SK-N-SH (cell line): ENCODE measurements at regions not wholly inside any gene's neighbourhood (a gene's known extent, or its start where the extent isn't known, plus 50 kb on each side); places are given as distances from the start of the nearest gene placed in this dataset.

Source experiments
- CTCF ChIA-PET: fragments of 300-600, 350-600 bp; formaldehyde crosslinking; extraction: SDS; loops from one replicate; lab custom pipeline; 2021; lab: Yijun Ruan, JAX
- POLR2A ChIA-PET: fragments of 350-600 bp; sonication (Branson Sonifier 250); formaldehyde crosslinking; extraction: SDS; loops from one replicate; lab custom pipeline; 2020; ENCODE audit warnings: antibody characterized with exemption, inconsistent platforms; lab: Yijun Ruan, JAX
- DNase-seq: peaks from one replicate; pipeline ENCODE4 v3.0.0; 2012
- H2AFZ ChIP-seq: fragments of 200-600 bp; sonication (generic); 2 replicates; pipeline ENCODE4 v1.8.1; 2016; ENCODE audit warnings: antibody characterized with exemption, mild to moderate bottlenecking, low read depth
- H3F3A ChIP-seq: fragments of 200-600 bp; sonication (generic); replicated peaks from 2 replicates; pipeline ENCODE3; 2016; ENCODE audit warnings: antibody characterized with exemption, mild to moderate bottlenecking; ENCODE audit not compliant: insufficient read depth
- H3K27ac ChIP-seq, 2 experiments: fragments of 200-500 bp in 1 of 2; fragments of 200-600 bp in 1 of 2; sonication (Bioruptor generic) in 1 of 2; sonication (generic), shearing (Covaris generic) in 1 of 2; 2 replicates each; pipeline versions ENCODE4 v1.5.1 to v1.6.1; 2014 to 2016; ENCODE audit warnings: low read depth in 2 of 2, inconsistent platforms in 1 of 2, low read length in 1 of 2, mild to moderate bottlenecking in 1 of 2, mixed read lengths in 1 of 2
- H3K27me3 ChIP-seq: fragments of 200-600 bp; sonication (generic), shearing (Covaris generic); 2 replicates; pipeline ENCODE4 v1.6.1; 2016; ENCODE audit warnings: mixed run types; ENCODE audit not compliant: insufficient read depth
- H3K36me3 ChIP-seq, 2 experiments: fragments of 200-500 bp in 1 of 2; fragments of 200-600 bp in 1 of 2; sonication (Bioruptor generic) in 1 of 2; sonication (generic) in 1 of 2; replicated peaks in 1 of 2; 2 replicates each; pipeline versions ENCODE3 to v1.5.1; 2014 to 2016; ENCODE audit warnings: low read length in 1 of 2, mild to moderate bottlenecking in 1 of 2; ENCODE audit not compliant: insufficient read depth in 2 of 2, control insufficient read depth in 1 of 2
- H3K4me1 ChIP-seq, 2 experiments: fragments of 200-500 bp in 1 of 2; fragments of 200-600 bp in 1 of 2; sonication (Bioruptor generic) in 1 of 2; sonication (generic), shearing (Covaris generic) in 1 of 2; 2 replicates each; pipeline versions ENCODE4 v1.5.1 to v1.6.1; 2014 to 2016; ENCODE audit warnings: low read depth in 1 of 2, low read length in 1 of 2, mixed run types in 1 of 2; ENCODE audit not compliant: insufficient read depth in 2 of 2, control insufficient read depth in 1 of 2
- H3K4me2 ChIP-seq: fragments of 200-600 bp; sonication (generic), shearing (Covaris generic); 2 replicates; pipeline ENCODE4 v1.6.1; 2017; ENCODE audit warnings: mixed run types
- H3K4me3 ChIP-seq, 2 experiments: fragments of 200-500 bp in 1 of 2; fragments of 200-600 bp in 1 of 2; sonication (Bioruptor generic) in 1 of 2; sonication (generic), shearing (Covaris generic) in 1 of 2; 2 replicates each; pipeline versions ENCODE4 v1.5.1 to v1.8.1; 2014 to 2016; ENCODE audit warnings: low read depth in 2 of 2, inconsistent platforms in 1 of 2, low read length in 1 of 2, mild to moderate bottlenecking in 1 of 2, mixed read lengths in 1 of 2, moderate library complexity in 1 of 2
- H3K79me2 ChIP-seq: fragments of 200-600 bp; sonication (generic); 2 replicates; pipeline ENCODE4 v1.8.1; 2017; ENCODE audit warnings: mild to moderate bottlenecking; ENCODE audit not compliant: insufficient read depth
- H3K9ac ChIP-seq: fragments of 200-600 bp; sonication (generic); 2 replicates; pipeline ENCODE4 v1.6.1; 2017; ENCODE audit warnings: mixed run types
- H3K9me2 ChIP-seq: fragments of 200-600 bp; sonication (generic); 2 replicates; pipeline ENCODE4 v1.6.1; 2017; ENCODE audit warnings: mixed run types
- H3K9me3 ChIP-seq: fragments of 200-600 bp; sonication (generic); 2 replicates; pipeline ENCODE4 v1.6.1; 2017; ENCODE audit warnings: mixed run types, mild to moderate bottlenecking, moderate library complexity
- H4K20me1 ChIP-seq: fragments of 200-600 bp; sonication (generic); 2 replicates; pipeline ENCODE4 v1.6.1; 2017; ENCODE audit warnings: mild to moderate bottlenecking, mixed run types; ENCODE audit not compliant: insufficient read depth
- EZH2phosphoT487 ChIP-seq: fragments of 200-600 bp; sonication (generic); IDR thresholded peaks from 2 replicates; pipeline ENCODE4 v1.6.1; 2017; ENCODE audit warnings: low read depth, mixed run types, mild to moderate bottlenecking, antibody characterized with exemption, moderate library complexity, borderline replicate concordance
- FOXM1 ChIP-seq: IDR thresholded peaks from 2 replicates; pipeline ENCODE4 v1.4.0; 2012; ENCODE audit warnings: low read depth, mild to moderate bottlenecking
- GABPA ChIP-seq: IDR thresholded peaks from 2 replicates; pipeline ENCODE4 v1.4.0; 2012; ENCODE audit warnings: low read depth, mild to moderate bottlenecking
- NRF1 ChIP-seq: IDR thresholded peaks from 2 replicates; pipeline ENCODE4 v1.6.1; 2012; ENCODE audit warnings: low read depth, mild to moderate bottlenecking, low read length
- RAD21 ChIP-seq: IDR thresholded peaks from 2 replicates; pipeline ENCODE4 v1.6.1; 2012; ENCODE audit warnings: mild to moderate bottlenecking, low read length
- SMC3 ChIP-seq: IDR thresholded peaks from 2 replicates; pipeline ENCODE4 v1.6.1; 2012; ENCODE audit warnings: low read depth, low read length, improper control_type of control experiment
- TEAD4 ChIP-seq: IDR thresholded peaks from 2 replicates; pipeline ENCODE4 v1.4.0; 2012; ENCODE audit warnings: mild to moderate bottlenecking, borderline replicate concordance; ENCODE audit not compliant: insufficient read depth
- YY1 ChIP-seq: IDR thresholded peaks from 2 replicates; pipeline ENCODE4 v1.4.0; 2012; ENCODE audit warnings: low read depth, mild to moderate bottlenecking
- WGBS: methylation state at CpG from one replicate; pipeline ENCODE4 v1.1.6; 2017; ENCODE audit warnings: low lambda C conversion rate; 5-methylcytosine and 5-hydroxymethylcytosine counted together
- TF ChIP-seq, protein P1 (sequence below): fragments of 150-350 bp; IDR thresholded peaks from 2 replicates; pipeline ENCODE4 v1.6.1; 2016; ENCODE audit warnings: mild to moderate bottlenecking, low read depth, low read length
- TF ChIP-seq, protein P2 (sequence below): fragments of 200-600 bp; sonication (generic); IDR thresholded peaks from 2 replicates; pipeline ENCODE4 v1.6.1; 2017; ENCODE audit warnings: antibody characterized with exemption, mild to moderate bottlenecking, moderate library complexity
- TF ChIP-seq, protein P3 (sequence below): IDR thresholded peaks from 2 replicates; pipeline ENCODE4 v1.4.0; 2012; ENCODE audit warnings: low read depth, borderline replicate concordance
- TF ChIP-seq, protein P4 (sequence below): IDR thresholded peaks from 2 replicates; pipeline ENCODE4 v1.6.1; 2012; ENCODE audit warnings: mild to moderate bottlenecking, low read depth, low read length, moderate library complexity

DNA sequence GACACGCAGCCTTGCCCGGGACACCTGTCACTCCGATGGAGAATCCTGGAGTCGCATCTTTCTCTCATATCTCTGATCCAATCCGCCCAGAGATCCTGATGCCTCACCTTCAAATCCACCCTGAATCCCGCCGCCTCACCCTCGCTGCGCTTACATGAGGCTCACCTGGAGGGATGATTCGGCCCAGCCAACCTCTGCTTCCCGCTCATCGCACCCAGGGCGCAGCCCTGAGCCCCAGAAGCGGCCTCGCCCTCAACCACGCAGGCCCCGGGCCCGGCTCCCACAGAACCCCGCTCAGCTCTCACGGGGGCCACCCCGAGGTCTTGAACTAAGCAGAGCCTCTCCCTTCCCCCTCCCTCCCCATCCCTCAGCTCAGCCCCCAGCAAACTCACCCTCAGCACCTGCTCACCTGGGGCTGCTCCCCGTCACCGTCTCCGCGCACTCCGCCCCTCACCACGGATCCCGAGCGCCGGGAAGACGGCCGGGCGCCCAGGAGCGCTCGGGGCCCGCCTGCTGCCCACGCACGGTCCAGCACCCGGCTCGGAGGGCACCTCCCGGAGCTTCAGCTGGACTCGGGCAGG, 160.0 kb downstream of the NDUFA10 start:
- no peak overlapping the region for H2AFZ ChIP-seq
- no peak overlapping the region for H3K27ac ChIP-seq
- H3K9me3 ChIP-seq: peaks cover 3% of the 10 kb centered on the region; the same call in 1 of the 2 replicates
- no peaks in the 10 kb centered on the region for H3K36me3 ChIP-seq
- H4K20me1 ChIP-seq: no peaks in the 10 kb centered on the region
- 79% methylated on average over 42 of the region's 42 CpGs for WGBS
- no peak overlapping the region for H3K4me2 ChIP-seq
- no peaks in the 10 kb centered on the region for H3K27me3 ChIP-seq
- DNase-seq: no peak
- no peaks in the 10 kb centered on the region for H3K79me2 ChIP-seq
- TF ChIP-seq TEAD4 (no peak), FOXM1 (no peak), EZH2phosphoT487 (no peak), RAD21 (no peak), YY1 (no peak), GABPA (no peak), SMC3 (no peak), NRF1 (no peak)
- TF ChIP-seq, protein P1, sequence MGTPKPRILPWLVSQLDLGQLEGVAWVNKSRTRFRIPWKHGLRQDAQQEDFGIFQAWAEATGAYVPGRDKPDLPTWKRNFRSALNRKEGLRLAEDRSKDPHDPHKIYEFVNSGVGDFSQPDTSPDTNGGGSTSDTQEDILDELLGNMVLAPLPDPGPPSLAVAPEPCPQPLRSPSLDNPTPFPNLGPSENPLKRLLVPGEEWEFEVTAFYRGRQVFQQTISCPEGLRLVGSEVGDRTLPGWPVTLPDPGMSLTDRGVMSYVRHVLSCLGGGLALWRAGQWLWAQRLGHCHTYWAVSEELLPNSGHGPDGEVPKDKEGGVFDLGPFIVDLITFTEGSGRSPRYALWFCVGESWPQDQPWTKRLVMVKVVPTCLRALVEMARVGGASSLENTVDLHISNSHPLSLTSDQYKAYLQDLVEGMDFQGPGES: no peak
- TF ChIP-seq, protein P2, sequence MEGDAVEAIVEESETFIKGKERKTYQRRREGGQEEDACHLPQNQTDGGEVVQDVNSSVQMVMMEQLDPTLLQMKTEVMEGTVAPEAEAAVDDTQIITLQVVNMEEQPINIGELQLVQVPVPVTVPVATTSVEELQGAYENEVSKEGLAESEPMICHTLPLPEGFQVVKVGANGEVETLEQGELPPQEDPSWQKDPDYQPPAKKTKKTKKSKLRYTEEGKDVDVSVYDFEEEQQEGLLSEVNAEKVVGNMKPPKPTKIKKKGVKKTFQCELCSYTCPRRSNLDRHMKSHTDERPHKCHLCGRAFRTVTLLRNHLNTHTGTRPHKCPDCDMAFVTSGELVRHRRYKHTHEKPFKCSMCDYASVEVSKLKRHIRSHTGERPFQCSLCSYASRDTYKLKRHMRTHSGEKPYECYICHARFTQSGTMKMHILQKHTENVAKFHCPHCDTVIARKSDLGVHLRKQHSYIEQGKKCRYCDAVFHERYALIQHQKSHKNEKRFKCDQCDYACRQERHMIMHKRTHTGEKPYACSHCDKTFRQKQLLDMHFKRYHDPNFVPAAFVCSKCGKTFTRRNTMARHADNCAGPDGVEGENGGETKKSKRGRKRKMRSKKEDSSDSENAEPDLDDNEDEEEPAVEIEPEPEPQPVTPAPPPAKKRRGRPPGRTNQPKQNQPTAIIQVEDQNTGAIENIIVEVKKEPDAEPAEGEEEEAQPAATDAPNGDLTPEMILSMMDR: no peak
- TF ChIP-seq, protein P3, sequence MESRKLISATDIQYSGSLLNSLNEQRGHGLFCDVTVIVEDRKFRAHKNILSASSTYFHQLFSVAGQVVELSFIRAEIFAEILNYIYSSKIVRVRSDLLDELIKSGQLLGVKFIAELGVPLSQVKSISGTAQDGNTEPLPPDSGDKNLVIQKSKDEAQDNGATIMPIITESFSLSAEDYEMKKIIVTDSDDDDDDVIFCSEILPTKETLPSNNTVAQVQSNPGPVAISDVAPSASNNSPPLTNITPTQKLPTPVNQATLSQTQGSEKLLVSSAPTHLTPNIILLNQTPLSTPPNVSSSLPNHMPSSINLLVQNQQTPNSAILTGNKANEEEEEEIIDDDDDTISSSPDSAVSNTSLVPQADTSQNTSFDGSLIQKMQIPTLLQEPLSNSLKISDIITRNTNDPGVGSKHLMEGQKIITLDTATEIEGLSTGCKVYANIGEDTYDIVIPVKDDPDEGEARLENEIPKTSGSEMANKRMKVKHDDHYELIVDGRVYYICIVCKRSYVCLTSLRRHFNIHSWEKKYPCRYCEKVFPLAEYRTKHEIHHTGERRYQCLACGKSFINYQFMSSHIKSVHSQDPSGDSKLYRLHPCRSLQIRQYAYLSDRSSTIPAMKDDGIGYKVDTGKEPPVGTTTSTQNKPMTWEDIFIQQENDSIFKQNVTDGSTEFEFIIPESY: no peak
- TF ChIP-seq, protein P4, sequence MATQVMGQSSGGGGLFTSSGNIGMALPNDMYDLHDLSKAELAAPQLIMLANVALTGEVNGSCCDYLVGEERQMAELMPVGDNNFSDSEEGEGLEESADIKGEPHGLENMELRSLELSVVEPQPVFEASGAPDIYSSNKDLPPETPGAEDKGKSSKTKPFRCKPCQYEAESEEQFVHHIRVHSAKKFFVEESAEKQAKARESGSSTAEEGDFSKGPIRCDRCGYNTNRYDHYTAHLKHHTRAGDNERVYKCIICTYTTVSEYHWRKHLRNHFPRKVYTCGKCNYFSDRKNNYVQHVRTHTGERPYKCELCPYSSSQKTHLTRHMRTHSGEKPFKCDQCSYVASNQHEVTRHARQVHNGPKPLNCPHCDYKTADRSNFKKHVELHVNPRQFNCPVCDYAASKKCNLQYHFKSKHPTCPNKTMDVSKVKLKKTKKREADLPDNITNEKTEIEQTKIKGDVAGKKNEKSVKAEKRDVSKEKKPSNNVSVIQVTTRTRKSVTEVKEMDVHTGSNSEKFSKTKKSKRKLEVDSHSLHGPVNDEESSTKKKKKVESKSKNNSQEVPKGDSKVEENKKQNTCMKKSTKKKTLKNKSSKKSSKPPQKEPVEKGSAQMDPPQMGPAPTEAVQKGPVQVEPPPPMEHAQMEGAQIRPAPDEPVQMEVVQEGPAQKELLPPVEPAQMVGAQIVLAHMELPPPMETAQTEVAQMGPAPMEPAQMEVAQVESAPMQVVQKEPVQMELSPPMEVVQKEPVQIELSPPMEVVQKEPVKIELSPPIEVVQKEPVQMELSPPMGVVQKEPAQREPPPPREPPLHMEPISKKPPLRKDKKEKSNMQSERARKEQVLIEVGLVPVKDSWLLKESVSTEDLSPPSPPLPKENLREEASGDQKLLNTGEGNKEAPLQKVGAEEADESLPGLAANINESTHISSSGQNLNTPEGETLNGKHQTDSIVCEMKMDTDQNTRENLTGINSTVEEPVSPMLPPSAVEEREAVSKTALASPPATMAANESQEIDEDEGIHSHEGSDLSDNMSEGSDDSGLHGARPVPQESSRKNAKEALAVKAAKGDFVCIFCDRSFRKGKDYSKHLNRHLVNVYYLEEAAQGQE: no peak
- no peak overlapping the region for H3K4me3 ChIP-seq
- H3K4me1 ChIP-seq: no peaks in the 10 kb centered on the region
- H3K9me2 ChIP-seq: no peaks in the 10 kb centered on the region
- no peak overlapping the region for H3K9ac ChIP-seq
- peaks cover 15% of the 10 kb centered on the region for H3F3A ChIP-seq
- ChIA-PET POLR2A (no interaction called here), CTCF (no interaction called here)
